ENCODE measurements at regions not wholly inside any gene's neighbourhood (a gene's known extent, or its start where the extent isn't known, plus 50 kb on each side); places are given as distances from the start of the nearest gene placed in this dataset.
"Not testable (repeated sequence)": the region's sequence is repeated elsewhere in the genome, so short reads cannot be mapped to it uniquely, and the experiment has no call there.

GRCh38 chr18:42486271-42486670, 531.2 kb downstream of the PIK3C3 start:
- DNase-seq = no peak

GRCh38 chr18:42508683-42509296, 553.8 kb downstream of the PIK3C3 start:
- DNase-seq = no peak

GRCh38 chr18:42509750-42510415, 554.8 kb downstream of the PIK3C3 start:
- no peak for DNase-seq

- DNase-seq = no peak
These were observed 555.5 kb downstream of the PIK3C3 start for GRCh38 chr18:42510540-42510939.

- DNase-seq = no peak
These were observed 558.4 kb downstream of the PIK3C3 start for GRCh38 chr18:42513441-42513840.

- DNase-seq = no peak
These were observed 559.5 kb downstream of the PIK3C3 start for GRCh38 chr18:42514512-42514911.

- no peak for DNase-seq
These were observed 562.9 kb downstream of the PIK3C3 start for GRCh38 chr18:42517896-42518295.

- not testable (repeated sequence) for DNase-seq
These were observed 563.3 kb downstream of the PIK3C3 start for GRCh38 chr18:42518331-42518730.

GRCh38 chr18:42520138-42520537, 565.1 kb downstream of the PIK3C3 start:
- no peak for DNase-seq

- DNase-seq = no peak
These were observed 570.9 kb downstream of the PIK3C3 start for GRCh38 chr18:42525905-42526304.

GRCh38 chr18:42527766-42528165, 572.7 kb downstream of the PIK3C3 start:
- DNase-seq = no peak

GRCh38 chr18:42530276-42530675, 575.2 kb downstream of the PIK3C3 start:
- no peak for DNase-seq

- DNase-seq = no peak
These were observed 577.1 kb downstream of the PIK3C3 start for GRCh38 chr18:42532119-42532518.

GRCh38 chr18:42533009-42533575, 578.1 kb downstream of the PIK3C3 start:
- DNase-seq = no peak

- no peak for DNase-seq
These were observed 578.6 kb downstream of the PIK3C3 start for GRCh38 chr18:42533616-42534015.

GRCh38 chr18:42534313-42534712, 579.3 kb downstream of the PIK3C3 start:
- DNase-seq = no peak

GRCh38 chr18:42536442-42536841, 579.0 kb downstream of the RIT2 start:
- no peak for DNase-seq

GRCh38 chr18:42537291-42537690, 578.2 kb downstream of the RIT2 start:
- no peak for DNase-seq

- DNase-seq = no peak
These were observed 570.6 kb downstream of the RIT2 start for GRCh38 chr18:42544901-42545300.

GRCh38 chr18:42545825-42546224, 569.7 kb downstream of the RIT2 start:
- DNase-seq = no peak

- no peak for DNase-seq
These were observed 567.0 kb downstream of the RIT2 start for GRCh38 chr18:42548493-42548892.

GRCh38 chr18:42549596-42549995, 565.9 kb downstream of the RIT2 start:
- no peak for DNase-seq

- DNase-seq = not testable (repeated sequence)
These were observed 562.9 kb downstream of the RIT2 start for GRCh38 chr18:42552559-42552958.

- DNase-seq = no peak
These were observed 556.3 kb downstream of the RIT2 start for GRCh38 chr18:42559069-42559690.
